K562 (cell line): ENCODE measurements at regions not wholly inside any gene's neighbourhood (a gene's known extent, or its start where the extent isn't known, plus 50 kb on each side); places are given as distances from the start of the nearest gene placed in this dataset.

Experiments
- ATAC-seq: fragments of 200-7000 bp; cut with Tn5 transposase; 3 replicates; pipeline ENCODE4 v1.9.1; 2020; ENCODE audit warnings: moderate library complexity
- BruUV-seq: library from RNA; stranded (reverse); fragments of 400-500 nt; replicated peaks from 2 replicates; lab custom pipeline; 2021; lab: Mats Ljungman, UMichigan
- CTCF ChIA-PET: fragments of 300-600 bp; formaldehyde crosslinking; extraction: SDS; loops from one replicate; lab custom pipeline; 2021; ENCODE audit warnings: low intra/inter-chr PET ratio; lab: Yijun Ruan, JAX
- POLR2A ChIA-PET: fragments of 300-600, 350-650 bp; sonication (Branson Sonifier 250); formaldehyde crosslinking; extraction: SDS; loops from one replicate; lab custom pipeline; 2021; ENCODE audit warnings: antibody characterized with exemption, inconsistent platforms; lab: Yijun Ruan, JAX
- DNase-seq, 4 experiments: peaks; one replicate each; pipeline versions ENCODE4 v3.0.0 to v3.0.0-alpha.2; 2011 to 2018; ENCODE audit warnings: low spot score in 3 of 4, mixed read lengths in 3 of 4; ENCODE audit errors: extremely low read depth in 1 of 4
- FAIRE-seq: peaks from 2 replicates; lab custom pipeline; 2011; peaks lifted over from hg19 to GRCh38; lab: Jason Lieb, UNC
- H2AFZ ChIP-seq: 2 replicates; pipeline ENCODE4 v1.6.0; 2011; ENCODE audit warnings: low read depth, low read length, control low read depth, inconsistent platforms
- H3K27ac ChIP-seq: fragments of 200-600 bp; 3 replicates; pipeline ENCODE4 v1.8.0; 2011; ENCODE audit warnings: low read depth, mild to moderate bottlenecking, control low read depth, inconsistent platforms, low read length, moderate library complexity, mixed read lengths; ENCODE audit errors: extremely low read depth
- H3K27me3 ChIP-seq, 2 experiments: fragments of 300-600 bp in 1 of 2; 2 replicates in 1 of 2; 3 replicates in 1 of 2; pipeline versions ENCODE4 v1.6.0 to v1.8.0; 2011; ENCODE audit warnings: inconsistent platforms in 2 of 2, low read length in 2 of 2, mild to moderate bottlenecking in 1 of 2, mixed read lengths in 1 of 2, moderate library complexity in 1 of 2; ENCODE audit not compliant: control insufficient read depth in 2 of 2, insufficient read depth in 2 of 2
- H3K36me3 ChIP-seq: fragments of 300-600 bp; 3 replicates; pipeline ENCODE4 v1.8.0; 2011; ENCODE audit warnings: mild to moderate bottlenecking, low read length, inconsistent platforms; ENCODE audit not compliant: control insufficient read depth, insufficient read depth
- H3K4me1 ChIP-seq, 2 experiments: fragments of 200-600 bp in 1 of 2; replicated peaks in 1 of 2; 2 replicates in 1 of 2; 3 replicates in 1 of 2; pipeline versions ENCODE4 v1.5.1 to v1.8.0; 2011; ENCODE audit warnings: inconsistent platforms in 2 of 2, low read length in 2 of 2, mild to moderate bottlenecking in 1 of 2, mixed read lengths in 1 of 2, moderate library complexity in 1 of 2; ENCODE audit not compliant: control insufficient read depth in 2 of 2, insufficient read depth in 2 of 2
- H3K4me2 ChIP-seq: 2 replicates; pipeline ENCODE4 v1.6.1; 2011; ENCODE audit warnings: low read length, control low read depth, inconsistent platforms, mixed read lengths; ENCODE audit not compliant: insufficient read depth
- H3K4me3 ChIP-seq: fragments of 200-600 bp; sonication (generic), shearing (Covaris generic); 2 replicates; pipeline ENCODE4 v1.5.1; 2016; ENCODE audit warnings: control low read depth, inconsistent platforms
- H3K79me2 ChIP-seq: fragments of 200-600 bp; 3 replicates; pipeline ENCODE4 v1.8.0; 2011; ENCODE audit warnings: low read length, inconsistent platforms; ENCODE audit not compliant: control insufficient read depth, insufficient read depth
- H3K9ac ChIP-seq, 2 experiments: 2 replicates each; pipeline versions ENCODE4 v1.6.0 to v1.6.1; 2011; ENCODE audit warnings: low read depth in 2 of 2, low read length in 2 of 2, control low read depth in 1 of 2, inconsistent platforms in 1 of 2, mild to moderate bottlenecking in 1 of 2, mixed read lengths in 1 of 2; ENCODE audit not compliant: insufficient read depth in 1 of 2
- H3K9me1 ChIP-seq: one replicate; pipeline ENCODE4 v1.6.0; 2011; ENCODE audit warnings: inconsistent platforms, mild to moderate bottlenecking, low read length, moderate library complexity; ENCODE audit not compliant: control insufficient read depth, insufficient read depth
- H3K9me3 ChIP-seq: replicated peaks from 2 replicates; pipeline ENCODE4 v1.5.1; 2011; ENCODE audit warnings: low read depth, low read length, inconsistent platforms; ENCODE audit not compliant: control insufficient read depth, insufficient read depth
- H4K20me1 ChIP-seq: replicated peaks from 2 replicates; pipeline ENCODE4 v1.6.1; 2011; ENCODE audit warnings: low read length, inconsistent platforms, mixed read lengths; ENCODE audit not compliant: control insufficient read depth, insufficient read depth
- CHD1 ChIP-seq: fragments of 200-600 bp; sonication (generic); IDR thresholded peaks from one replicate; pipeline ENCODE4 v1.6.1; 2012; ENCODE audit warnings: mild to moderate bottlenecking, moderate library complexity, low read length, inconsistent platforms
- DNMT1 ChIP-seq: fragments of 450-650 bp; IDR thresholded peaks from 2 replicates; pipeline ENCODE4 v1.6.1; 2016; ENCODE audit warnings: antibody characterized with exemption, mild to moderate bottlenecking
- EZH2 ChIP-seq: IDR thresholded peaks from 2 replicates; pipeline ENCODE4 v1.6.1; 2012; ENCODE audit warnings: low read depth, mild to moderate bottlenecking, inconsistent platforms, low read length, borderline replicate concordance
- GABPB2 ChIP-seq: fragments of 250-450 bp; sonication (Bioruptor Pico); conservative IDR thresholded peaks from 2 replicates; pipeline ENCODE4 v1.5.1; 2021; ENCODE audit warnings: mild to moderate bottlenecking
- GATA2 ChIP-seq: sonication (generic); formaldehyde crosslinking; IDR thresholded peaks from 2 replicates; pipeline ENCODE4 v1.4.0; 2020; ENCODE audit warnings: mild to moderate bottlenecking, missing genetic modification reagents
- KAT2B ChIP-seq: IDR thresholded peaks from one replicate; pipeline ENCODE4 v1.6.1; 2012; ENCODE audit warnings: low read depth, mild to moderate bottlenecking, control low read depth, inconsistent platforms, low read length, moderate library complexity
- KLF10 ChIP-seq: fragments of 250-450 bp; sonication (Bioruptor Pico); IDR thresholded peaks from 2 replicates; pipeline ENCODE4 v1.6.1; 2021; ENCODE audit warnings: matching md5 sums
- POLR2H ChIP-seq: IDR thresholded peaks from 2 replicates; pipeline ENCODE4 v1.6.1; 2016; ENCODE audit warnings: missing genetic modification characterization, low read depth, mild to moderate bottlenecking, control low read depth, missing compliant biosample characterization, moderate library complexity
- POLR3G ChIP-seq: IDR thresholded peaks from 2 replicates; pipeline ENCODE4 v1.6.1; 2011; ENCODE audit not compliant: insufficient read length, insufficient replicate concordance; ENCODE audit errors: extremely low read depth
- PTTG1 ChIP-seq: fragments of 450-650 bp; IDR thresholded peaks from 2 replicates; pipeline ENCODE4 v1.6.1; 2016; ENCODE audit warnings: low read depth, mild to moderate bottlenecking, missing genetic modification characterization, missing compliant biosample characterization
- RBM17 ChIP-seq: fragments of 200-400 bp; formaldehyde crosslinking; IDR thresholded peaks from 2 replicates; pipeline ENCODE4 v1.6.1; 2017; ENCODE audit warnings: low read depth, mild to moderate bottlenecking, low read length, borderline replicate concordance
- RBM34 ChIP-seq: fragments of 200-400 bp; formaldehyde crosslinking; IDR thresholded peaks from 2 replicates; pipeline ENCODE4 v1.6.1; 2018; ENCODE audit warnings: low read length, borderline replicate concordance; ENCODE audit not compliant: insufficient read depth
- SMAD1 ChIP-seq: fragments of 150-350 bp; IDR thresholded peaks from 2 replicates; pipeline ENCODE4 v1.6.1; 2014; ENCODE audit warnings: low read length, low read depth; ENCODE audit not compliant: partially characterized antibody
- TCF15 ChIP-seq: fragments of 250-450 bp; sonication (Bioruptor Pico); IDR thresholded peaks from 2 replicates; pipeline ENCODE4 v1.8.0; 2022; ENCODE audit warnings: moderate library complexity, mild to moderate bottlenecking, inconsistent platforms
- TCF7L2 ChIP-seq: fragments of 150-350 bp; IDR thresholded peaks from 2 replicates; pipeline ENCODE4 v1.6.1; 2016; ENCODE audit warnings: low read depth, mild to moderate bottlenecking, low read length, moderate library complexity
- TFE3 ChIP-seq: fragments of 450-650 bp; formaldehyde crosslinking; IDR thresholded peaks from 2 replicates; pipeline ENCODE4 v1.4.0; 2020; ENCODE audit warnings: mild to moderate bottlenecking, mixed read lengths
- ZNF324 ChIP-seq: fragments of 250-450 bp; sonication (Bioruptor Pico); IDR thresholded peaks from 2 replicates; pipeline ENCODE4 v1.4.0; 2020; ENCODE audit warnings: mild to moderate bottlenecking
- ZNF57 ChIP-seq: fragments of 450-650 bp; formaldehyde crosslinking; IDR thresholded peaks from 2 replicates; pipeline ENCODE4 v1.4.0; 2020; ENCODE audit warnings: mild to moderate bottlenecking, moderate library complexity
- ZNF707 ChIP-seq: fragments of 250-450 bp; sonication (Bioruptor Pico); conservative IDR thresholded peaks from 2 replicates; pipeline ENCODE4 v1.8.0; 2022; ENCODE audit warnings: inconsistent platforms, mild to moderate bottlenecking, moderate library complexity
- ZNF785 ChIP-seq: fragments of 250-450 bp; sonication (Bioruptor Pico); IDR thresholded peaks from 2 replicates; pipeline ENCODE4 v1.4.0; 2020; ENCODE audit warnings: mild to moderate bottlenecking
- ZSCAN32 ChIP-seq: fragments of 450-650 bp; formaldehyde crosslinking; IDR thresholded peaks from 2 replicates; pipeline ENCODE4 v1.4.0; 2020; ENCODE audit warnings: mild to moderate bottlenecking, moderate library complexity
- WGBS: fragments of 100-300 bp; shearing (Covaris generic); methylation state at CpG from one replicate; pipeline ENCODE4 v1.1.6; 2016; ENCODE audit warnings: low coverage, mixed read lengths; ENCODE audit not compliant: insufficient coverage; ENCODE audit errors: missing lambda C conversion rate; 5-methylcytosine and 5-hydroxymethylcytosine counted together
- in situ Hi-C: fragments of 300-500 bp; cut with MboI; formaldehyde crosslinking; loops from 4 replicates; pipeline ENCODE4 v1.15.0; 2018; ENCODE audit warnings: inconsistent platforms, mixed read lengths
- intact Hi-C: fragments of 100-400 bp; cut with micrococcal nuclease; formaldehyde crosslinking; loops from 2 replicates; pipeline ENCODE4 v1.14.2; 2022
- TF ChIP-seq, protein P1 (sequence below): fragments of 450-650 bp; formaldehyde crosslinking; IDR thresholded peaks from 2 replicates; pipeline ENCODE4 v1.4.0; 2020; ENCODE audit warnings: mild to moderate bottlenecking, moderate library complexity

DNA sequence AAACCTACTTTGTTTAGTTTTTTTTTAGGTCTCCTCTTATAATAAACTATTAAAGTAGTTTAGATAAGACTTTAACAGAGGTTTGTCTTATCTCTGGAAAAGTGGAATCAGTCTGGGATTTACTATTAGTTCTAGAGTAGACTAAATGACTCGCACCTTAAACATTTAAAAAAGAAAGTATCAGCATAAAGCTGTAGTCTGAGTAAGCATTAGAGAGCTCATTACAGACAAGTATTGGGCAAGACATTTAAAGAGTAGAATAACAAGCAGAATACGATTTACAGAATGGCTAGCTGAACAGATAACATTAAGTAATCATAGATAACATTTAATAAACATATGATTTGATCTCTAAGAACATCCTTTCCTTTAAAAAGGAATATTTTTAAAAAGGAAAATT lies 226.0 kb upstream of the DMAC1 start:
- POLR2A ChIA-PET = no interaction called here
- no peaks in the 10 kb centered on the region for H3K9me3 ChIP-seq
- no peak for FAIRE-seq

GRCh38 chr9:8020186-8020585 lies 220.6 kb upstream of the DMAC1 start:
- H3K9me3 ChIP-seq = no peaks in the 10 kb centered on the region; the same call in 1 of the 2 replicates
- in situ Hi-C loops = no loop called here
- no peaks in the 10 kb centered on the region for H3K79me2 ChIP-seq
- H3K27ac ChIP-seq = no peak overlapping the region
- ChIA-PET POLR2A (no interaction called here), CTCF (no interaction called here)
- no peak overlapping the region for H3K4me2 ChIP-seq
- DNase-seq (no peak), ATAC-seq (no peak), FAIRE-seq (no peak)
- 0% methylated on average over 1 of the region's 1 CpG for WGBS
- H4K20me1 ChIP-seq = no peaks in the 10 kb centered on the region
- no peaks in the 10 kb centered on the region for H3K27me3 ChIP-seq
- intact Hi-C loops = no loop called here
- H3K4me1 ChIP-seq = no peaks in the 10 kb centered on the region
- no TSS peak for BruUV-seq
- H3K9me1 ChIP-seq = no peaks in the 10 kb centered on the region
- H2AFZ ChIP-seq = no peak overlapping the region
- no peak overlapping the region for H3K4me3 ChIP-seq
- no peak overlapping the region for H3K9ac ChIP-seq
- H3K36me3 ChIP-seq = no peaks in the 10 kb centered on the region
- no peak for TF ChIP-seq ZSCAN32 (CRISPR knock-in tag)
- TF ChIP-seq KAT2B = no peak
- TF ChIP-seq TFE3 = no peak
- TF ChIP-seq SMAD1 = no peak
- no peak for TF ChIP-seq ZNF324 (CRISPR knock-in tag)
- TF ChIP-seq DNMT1 = no peak
- no peak for TF ChIP-seq GATA2
- TF ChIP-seq RBM17 = no peak
- TF ChIP-seq, protein P1, sequence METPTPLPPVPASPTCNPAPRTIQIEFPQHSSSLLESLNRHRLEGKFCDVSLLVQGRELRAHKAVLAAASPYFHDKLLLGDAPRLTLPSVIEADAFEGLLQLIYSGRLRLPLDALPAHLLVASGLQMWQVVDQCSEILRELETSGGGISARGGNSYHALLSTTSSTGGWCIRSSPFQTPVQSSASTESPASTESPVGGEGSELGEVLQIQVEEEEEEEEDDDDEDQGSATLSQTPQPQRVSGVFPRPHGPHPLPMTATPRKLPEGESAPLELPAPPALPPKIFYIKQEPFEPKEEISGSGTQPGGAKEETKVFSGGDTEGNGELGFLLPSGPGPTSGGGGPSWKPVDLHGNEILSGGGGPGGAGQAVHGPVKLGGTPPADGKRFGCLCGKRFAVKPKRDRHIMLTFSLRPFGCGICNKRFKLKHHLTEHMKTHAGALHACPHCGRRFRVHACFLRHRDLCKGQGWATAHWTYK (CRISPR knock-in tag) = no peak
- TF ChIP-seq PTTG1 (tag) = no peak

More for the DNA sequence above, 226.0 kb upstream of the DMAC1 start:
- no peak overlapping the region for H3K9ac ChIP-seq
- CTCF ChIA-PET = no interaction called here
- no peak overlapping the region for H3K27ac ChIP-seq
- no peaks in the 10 kb centered on the region for H3K79me2 ChIP-seq
- no peak overlapping the region for H2AFZ ChIP-seq
- H3K4me1 ChIP-seq = no peaks in the 10 kb centered on the region
- no peak for DNase-seq
- no peak for TF ChIP-seq ZNF707
- TF ChIP-seq KLF10 (CRISPR knock-in tag) = no peak
- TF ChIP-seq EZH2 = no peak
- no peak for TF ChIP-seq ZNF57
- TF ChIP-seq CHD1 = no peak
- no peak for TF ChIP-seq TCF7L2
- TF ChIP-seq GABPB2 (CRISPR knock-in tag) = no peak
- TF ChIP-seq RBM34 = no peak
- TF ChIP-seq POLR3G = no peak
- TF ChIP-seq TCF15 (CRISPR knock-in tag) = no peak
- no peak for TF ChIP-seq POLR2H (tag)
- no peak for TF ChIP-seq ZNF785 (CRISPR knock-in tag)
- H3K36me3 ChIP-seq = no peaks in the 10 kb centered on the region
- no peak overlapping the region for H3K4me3 ChIP-seq
- no TSS peak for BruUV-seq
- WGBS = 0% methylated on average over 2 of the region's 2 CpGs
- no peaks in the 10 kb centered on the region for H3K9me1 ChIP-seq
- no peak overlapping the region for H3K4me2 ChIP-seq
- no peaks in the 10 kb centered on the region for H3K27me3 ChIP-seq
- no peaks in the 10 kb centered on the region for H4K20me1 ChIP-seq
- no peak for ATAC-seq
- in situ Hi-C loops (no loop called here), intact Hi-C loops (no loop called here)
